DMS53 treated with DMSO at 0.1 percent for 48 hours (cell line): ENCODE measurements at regions not wholly inside any gene's neighbourhood (a gene's known extent, or its start where the extent isn't known, plus 50 kb on each side); places are given as distances from the start of the nearest gene placed in this dataset.
"Not testable (repeated sequence)": the region's sequence is repeated elsewhere in the genome, so short reads cannot be mapped to it uniquely, and the experiment has no call there.

ENCODE experiments used
- DNase-seq: peaks from one replicate; lab custom pipeline; 2025; ENCODE audit not compliant: unreplicated experiment; lab: John Stamatoyannopoulos, UW

DNA sequence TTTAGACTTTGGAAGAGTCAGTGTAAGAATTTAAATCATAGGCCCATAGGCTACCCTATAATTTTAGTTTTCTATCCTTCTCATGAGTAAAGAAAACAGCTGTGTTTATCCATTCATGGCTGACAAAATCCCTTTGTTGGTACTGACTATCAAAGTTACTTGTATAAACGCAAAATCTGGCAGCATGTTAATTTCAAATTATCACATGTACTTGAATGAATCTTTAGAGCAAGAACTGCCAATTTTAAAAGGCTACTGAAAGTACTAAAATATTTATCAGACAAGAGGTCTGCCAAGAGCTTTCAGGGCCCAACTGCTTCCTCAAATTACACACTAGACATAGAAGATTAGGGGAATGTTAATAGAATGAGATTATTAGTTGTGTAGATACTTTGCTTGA, 66.6 kb downstream of the MYL12B start:
- no peak for DNase-seq

DNA sequence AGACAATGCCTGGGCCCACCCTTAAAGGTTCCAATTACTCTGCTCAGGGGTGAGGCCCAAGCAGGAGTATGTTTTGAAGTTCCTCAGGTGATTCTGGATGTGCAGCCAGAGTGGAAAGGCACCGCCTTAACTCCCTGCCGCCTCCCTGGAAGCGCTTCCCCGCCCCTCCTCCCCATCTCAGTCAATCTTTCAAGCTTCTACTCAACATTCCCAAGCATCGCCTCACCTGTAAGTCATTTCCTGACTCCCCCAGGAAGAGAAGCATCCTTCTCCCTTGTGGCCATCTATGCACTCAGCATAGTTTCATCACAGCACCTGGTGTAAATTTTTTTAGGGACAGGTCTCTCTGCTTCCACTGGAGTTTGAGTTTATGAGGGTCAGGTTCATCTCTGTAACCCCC, 67.5 kb downstream of the MYL12B start:
- DNase-seq: no peak

DNA sequence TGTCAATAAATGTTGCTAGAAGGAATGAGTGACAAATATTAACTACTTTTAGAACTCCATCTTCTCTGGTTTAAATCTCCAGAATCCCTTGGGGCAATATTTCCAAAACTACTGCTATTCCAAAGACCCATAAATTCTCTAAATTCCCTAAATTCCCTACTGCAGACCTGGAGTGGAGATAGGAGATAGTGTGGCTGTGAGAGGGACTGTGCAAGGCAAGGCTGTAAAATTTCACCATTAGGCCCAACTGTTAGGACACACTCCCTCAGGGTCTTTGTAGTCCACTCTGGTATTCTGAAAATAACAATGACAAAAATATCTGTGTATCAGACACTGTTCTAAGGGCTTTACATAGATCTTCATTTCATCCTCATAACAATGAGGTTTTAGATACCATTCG, 67.9 kb downstream of the MYL12B start:
- DNase-seq: no peak

DNA sequence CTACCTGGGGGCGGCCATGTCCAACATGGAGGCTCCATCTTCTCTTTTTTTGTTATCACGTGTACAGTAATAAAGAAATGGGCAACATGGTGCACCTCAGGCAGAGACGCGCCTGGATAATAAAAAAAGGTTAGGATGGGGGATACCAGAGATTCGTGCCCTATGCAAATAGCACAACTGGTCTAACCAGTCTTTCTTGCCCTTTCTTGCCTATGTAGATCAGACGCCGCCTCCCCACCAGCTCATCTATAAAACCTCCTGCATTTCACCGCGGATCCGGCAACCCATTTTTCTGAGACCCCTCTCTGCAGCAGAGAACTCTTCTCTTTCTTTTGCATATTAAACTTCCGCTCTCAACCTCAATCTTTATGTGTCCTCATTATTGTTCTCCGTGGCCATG, 68.7 kb downstream of the MYL12B start:
- DNase-seq: peak; percentile 98

DNA sequence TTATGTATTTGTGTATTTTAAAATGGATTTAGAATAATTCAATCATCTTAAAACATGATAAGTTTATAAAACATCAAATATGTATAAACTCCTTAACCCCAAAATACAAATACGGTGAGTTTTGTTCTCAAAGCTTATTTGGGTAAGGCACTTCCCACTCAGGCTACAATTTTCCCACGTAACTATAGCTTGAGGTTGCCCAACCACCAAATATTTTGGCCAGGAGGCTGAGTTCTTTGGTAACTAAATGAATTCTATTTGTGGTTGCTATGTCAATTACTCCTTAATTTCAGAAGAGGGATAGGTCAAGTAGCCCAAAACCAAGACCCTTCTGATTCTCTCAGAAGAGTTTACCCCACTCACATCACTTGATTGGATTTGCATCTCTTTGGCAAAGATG, 70.4 kb downstream of the MYL12B start:
- DNase-seq: no peak

DNA sequence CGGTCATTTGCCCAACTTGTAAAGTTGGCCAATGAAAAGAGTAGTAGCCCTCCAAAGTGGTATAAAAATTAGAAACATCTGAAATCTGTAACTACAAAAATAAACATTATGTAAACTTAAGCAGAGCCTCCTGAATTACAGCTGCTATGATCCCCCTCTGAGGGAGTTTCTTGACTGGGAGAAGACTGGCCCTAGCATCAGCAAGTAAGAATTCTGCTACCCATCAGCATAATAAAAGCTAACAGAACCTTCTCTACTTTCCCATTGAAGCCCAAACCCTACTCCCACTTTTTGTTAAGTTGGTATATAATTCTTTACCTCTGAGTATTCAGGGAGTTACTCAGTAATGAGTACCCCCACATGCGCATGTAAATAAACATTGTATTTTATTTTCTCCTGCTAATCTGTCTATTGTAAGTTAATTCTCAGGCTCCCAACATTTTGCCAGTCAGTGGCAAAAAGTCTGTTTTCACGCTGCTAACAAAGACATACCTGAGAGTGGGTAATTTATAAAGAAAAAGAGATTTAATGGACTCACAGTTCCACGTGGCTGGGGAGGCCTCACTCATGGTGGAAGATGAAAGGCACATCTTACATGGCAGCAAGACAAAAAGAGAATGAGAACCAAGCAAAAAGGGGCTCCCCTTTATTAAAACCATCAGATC, 71.3 kb downstream of the MYL12B start:
- no peak for DNase-seq

DNA sequence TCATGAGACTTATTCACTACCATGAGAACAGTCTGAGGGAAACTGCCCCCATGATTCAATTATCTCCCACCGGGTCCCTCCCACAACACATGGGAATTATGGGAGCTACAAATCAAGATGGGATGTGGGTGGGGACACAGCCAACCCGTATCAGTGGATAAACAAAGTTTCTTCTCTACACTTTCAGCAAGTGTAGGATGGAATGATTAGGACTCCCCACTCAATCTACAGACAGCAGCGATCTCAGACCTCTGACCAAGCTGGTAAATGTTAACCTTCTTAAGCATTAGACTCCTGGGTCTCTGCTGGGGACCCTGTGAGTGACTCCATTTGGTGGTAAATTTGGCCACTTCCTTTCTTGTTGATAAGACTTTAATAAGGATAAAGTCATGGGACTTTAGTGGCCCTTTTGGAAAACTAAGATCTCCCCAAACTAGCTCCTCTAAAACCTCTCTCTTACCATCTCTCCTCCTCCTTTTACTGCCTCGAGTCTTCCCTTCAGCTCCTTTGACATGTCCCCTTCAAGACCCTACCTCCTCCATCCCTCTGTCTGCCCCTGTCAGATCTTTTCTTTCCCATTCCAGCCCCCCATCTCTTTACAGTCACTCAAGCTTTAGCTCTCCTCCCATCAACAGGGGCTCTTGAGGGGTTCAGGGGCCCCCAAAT, 71.9 kb downstream of the MYL12B start:
- no peak for DNase-seq

DNA sequence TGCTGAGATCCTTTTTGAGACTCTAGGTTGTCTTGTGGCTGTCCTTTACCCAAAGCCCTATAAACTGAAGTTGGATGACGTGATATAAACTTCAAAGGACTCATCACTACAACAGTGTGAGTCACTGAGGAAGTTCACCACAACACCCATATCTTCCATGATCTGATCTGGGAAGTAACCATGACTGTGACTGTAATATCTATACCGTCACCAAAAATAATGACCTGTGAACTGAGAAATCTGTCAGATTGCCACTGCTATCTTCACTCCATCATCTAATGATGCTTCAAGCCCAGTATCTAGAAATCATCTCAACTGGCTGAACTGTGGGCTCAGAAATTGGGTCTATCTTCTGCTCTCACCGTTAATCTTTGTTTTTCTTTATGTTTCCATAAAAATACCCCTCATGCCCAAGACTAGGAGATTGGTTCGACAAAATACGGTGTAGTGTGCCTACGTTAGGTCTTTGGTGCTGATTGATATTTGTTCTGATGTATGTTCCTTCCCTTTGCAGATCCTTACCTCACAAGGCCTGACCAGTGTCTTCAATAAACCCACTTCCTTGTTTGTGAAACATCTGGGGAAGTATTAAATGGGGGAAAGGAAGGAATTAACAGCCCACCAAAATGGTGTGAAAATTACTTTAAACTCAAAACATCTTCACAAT, 78.2 kb downstream of the MYL12B start:
- no peak for DNase-seq

DNA sequence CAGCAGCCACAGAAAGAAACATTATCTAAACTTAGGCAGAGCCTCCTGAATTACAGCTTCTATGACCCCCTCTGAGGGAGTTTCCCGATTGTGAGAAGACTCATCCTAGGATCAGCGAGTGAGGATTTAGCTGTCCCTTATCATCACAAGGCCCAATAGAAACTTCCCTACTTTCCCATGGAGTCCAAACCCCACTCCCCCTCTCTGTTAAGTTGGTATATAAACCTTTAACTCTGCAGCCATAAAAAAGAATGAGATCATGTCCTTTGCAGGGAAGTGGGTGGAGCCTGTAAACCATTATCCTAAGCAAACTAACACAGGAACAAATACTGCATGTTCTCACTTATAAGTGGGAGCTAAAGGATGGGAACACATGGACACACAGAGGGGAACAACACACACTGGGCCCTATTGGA, 78.8 kb downstream of the MYL12B start:
- peak; percentile 88 for DNase-seq

DNA sequence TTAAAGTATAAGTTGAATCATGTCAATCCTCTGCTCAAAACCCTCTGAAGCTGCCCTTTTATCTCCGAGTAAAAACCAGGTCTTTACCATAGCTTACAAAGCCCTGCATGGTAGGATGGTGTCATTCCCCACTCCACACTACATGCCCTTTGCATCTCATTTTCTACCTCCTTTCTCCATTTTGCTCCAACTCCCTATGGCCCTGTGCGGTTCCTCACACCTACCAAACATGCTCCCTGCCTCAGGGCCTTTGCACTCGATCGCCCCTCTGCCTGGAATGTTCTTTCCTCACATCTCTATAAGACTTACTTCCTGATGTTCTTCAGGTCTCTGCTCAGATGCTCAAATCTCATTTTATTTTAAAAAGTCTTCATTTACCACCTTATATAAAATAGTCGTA, 80.7 kb downstream of the MYL12B start:
- DNase-seq: no peak

DNA sequence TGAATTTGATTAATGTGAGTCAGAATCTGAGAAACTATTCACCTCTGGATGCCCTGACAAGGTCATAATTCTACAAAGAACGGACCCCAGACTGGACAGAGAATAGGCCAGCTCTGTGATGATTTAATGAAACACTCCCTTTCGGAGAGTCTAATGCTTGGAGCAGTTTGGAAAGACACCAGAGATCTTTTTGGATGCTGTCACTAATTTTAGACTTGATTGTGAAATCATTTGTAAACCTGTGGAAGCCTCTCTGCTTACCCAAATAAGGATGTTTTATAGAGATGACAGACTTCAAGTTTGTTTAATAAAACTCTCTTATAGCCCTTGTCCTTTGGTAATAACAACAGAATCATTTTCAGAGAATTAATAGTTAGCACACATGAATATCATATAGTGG, 83.5 kb downstream of the MYL12B start:
- no peak for DNase-seq

DNA sequence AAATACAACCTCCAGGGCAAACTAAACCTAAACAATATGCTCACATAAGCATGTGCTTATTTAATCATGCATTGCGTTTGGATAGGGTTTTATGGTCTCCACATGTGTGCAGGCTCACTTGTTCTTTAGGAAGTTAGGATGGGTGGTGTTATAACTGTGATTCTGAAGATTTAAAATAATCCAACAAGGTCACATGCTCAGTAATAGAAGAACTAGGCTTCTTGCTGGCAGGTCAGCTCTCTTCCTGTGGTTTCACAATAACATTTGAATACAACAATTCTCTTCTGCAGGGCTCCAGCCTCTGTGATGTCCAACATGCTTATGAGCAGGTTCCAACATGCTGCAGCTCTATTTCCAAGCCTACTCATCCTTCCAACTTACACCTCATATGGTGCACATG, 84.0 kb downstream of the MYL12B start:
- no peak for DNase-seq

DNA sequence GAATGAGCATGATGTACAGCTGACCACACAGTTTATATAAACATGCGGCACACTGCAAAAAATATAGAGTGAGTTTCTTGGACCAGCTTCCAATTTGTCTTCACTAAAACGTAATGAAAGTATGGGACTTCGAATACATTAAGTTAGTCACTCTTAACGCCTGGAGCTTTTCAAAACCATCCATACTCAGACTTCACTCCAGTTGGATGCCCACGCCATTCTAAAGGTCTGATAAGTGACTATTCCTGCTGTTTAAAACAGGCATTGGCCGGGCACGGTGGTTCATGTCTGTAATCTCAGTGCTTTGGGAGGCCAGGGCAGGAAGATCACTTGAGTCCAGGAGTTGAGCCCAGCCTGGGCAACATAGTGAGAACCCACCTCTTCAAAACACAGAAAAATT, 84.6 kb downstream of the MYL12B start:
- DNase-seq: no peak

DNA sequence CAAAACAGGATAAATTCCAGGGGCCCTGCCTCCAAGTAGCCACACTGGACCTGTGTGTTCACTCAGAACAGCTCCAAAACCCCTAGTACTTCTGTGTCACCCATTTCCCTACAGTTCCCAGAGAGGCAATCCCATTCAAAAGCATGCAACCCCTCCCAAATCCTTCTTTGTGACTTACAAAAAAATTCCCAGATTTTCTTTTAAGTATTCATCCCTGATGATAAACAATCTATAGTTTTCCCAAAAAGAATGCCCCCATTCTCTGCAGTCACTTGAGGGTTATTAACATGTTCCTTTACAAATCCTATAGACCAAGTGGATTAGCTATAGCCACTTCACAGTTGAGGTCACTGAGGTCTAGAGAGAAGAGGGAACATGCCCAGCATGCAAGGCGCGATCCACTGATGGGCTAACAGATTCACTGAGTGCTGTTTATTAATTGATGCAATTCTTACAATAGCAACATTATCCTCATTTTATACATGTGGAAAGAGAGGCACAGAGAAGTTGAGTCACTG, 85.4 kb downstream of the MYL12B start:
- no peak for DNase-seq

DNA sequence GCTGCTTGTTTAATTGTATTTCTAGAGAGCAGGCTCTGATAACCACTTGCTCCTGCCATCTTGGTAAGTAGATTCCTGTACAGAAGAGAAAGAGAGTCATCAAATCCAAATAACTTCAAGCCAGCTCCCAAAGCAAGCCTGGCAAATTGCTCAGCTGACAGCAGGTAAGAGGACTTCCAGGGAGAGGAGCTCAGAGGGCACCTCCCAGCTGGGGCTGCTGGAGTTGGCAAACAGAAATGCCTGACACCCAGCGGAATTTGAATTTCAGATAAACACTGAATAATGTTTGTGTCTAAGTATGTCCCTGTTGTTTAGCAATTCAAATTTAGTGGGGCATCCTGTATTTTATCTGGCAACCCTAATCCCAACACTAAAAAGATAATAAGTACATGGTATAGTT, 86.2 kb downstream of the MYL12B start:
- DNase-seq: no peak

DNA sequence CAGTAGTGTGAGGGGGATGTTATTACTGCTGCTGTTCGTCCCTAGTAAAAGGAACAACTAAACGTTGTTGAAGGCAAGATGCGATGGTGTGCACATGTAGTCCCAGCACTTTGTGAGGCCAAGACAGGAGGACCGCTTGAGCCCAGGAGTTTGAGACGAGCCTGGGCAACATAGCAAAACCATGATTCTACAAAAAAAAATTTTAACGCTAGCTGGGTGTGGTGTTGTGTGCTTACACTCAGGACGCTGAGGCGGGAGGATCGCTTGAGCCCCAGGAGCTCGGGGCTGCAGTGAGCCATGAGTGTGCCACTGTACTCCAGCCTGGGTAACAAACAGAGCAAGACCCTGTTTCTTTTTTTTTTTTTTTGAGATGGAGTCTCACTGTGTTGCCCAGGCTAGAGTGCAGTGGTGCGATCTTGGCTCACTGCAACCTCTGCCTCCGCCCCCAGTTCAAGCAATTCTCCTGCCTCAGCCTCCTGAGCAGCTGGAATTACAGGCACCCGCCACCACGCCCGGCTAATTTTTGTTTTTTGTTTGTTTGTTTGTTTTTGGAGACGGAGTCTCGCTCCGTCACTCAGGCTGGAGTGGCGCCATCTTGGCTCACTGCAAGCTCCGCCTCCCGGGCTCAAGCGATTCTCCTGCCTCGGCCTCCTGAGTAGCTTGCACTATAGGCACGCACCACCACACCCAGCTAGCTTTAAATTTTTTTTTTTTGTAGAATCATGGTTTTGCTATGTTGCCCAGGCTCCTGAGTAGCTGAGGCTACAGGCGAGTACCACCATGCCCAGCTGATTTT, 87.3 kb downstream of the MYL12B start:
- not testable (repeated sequence) for DNase-seq

DNA sequence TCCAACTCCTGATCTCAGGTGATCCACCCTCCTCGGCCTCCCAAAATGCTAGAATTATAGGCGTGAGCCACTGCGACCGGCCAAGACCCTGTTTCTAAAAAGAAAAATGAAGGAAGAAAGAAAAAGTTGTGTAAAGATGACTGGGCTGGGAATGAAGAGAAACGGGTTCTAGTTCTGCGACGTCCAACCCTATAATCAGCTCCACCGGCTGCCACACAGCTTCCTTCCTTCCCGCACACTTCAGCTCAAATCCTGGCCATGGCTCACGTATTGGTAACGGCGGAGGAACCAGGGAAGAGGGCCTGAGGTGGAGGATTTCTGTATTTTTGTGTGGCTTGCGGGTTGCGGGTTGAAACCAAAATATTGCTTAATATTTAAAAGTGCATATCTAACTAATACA, 88.1 kb downstream of the MYL12B start:
- no peak for DNase-seq

DNA sequence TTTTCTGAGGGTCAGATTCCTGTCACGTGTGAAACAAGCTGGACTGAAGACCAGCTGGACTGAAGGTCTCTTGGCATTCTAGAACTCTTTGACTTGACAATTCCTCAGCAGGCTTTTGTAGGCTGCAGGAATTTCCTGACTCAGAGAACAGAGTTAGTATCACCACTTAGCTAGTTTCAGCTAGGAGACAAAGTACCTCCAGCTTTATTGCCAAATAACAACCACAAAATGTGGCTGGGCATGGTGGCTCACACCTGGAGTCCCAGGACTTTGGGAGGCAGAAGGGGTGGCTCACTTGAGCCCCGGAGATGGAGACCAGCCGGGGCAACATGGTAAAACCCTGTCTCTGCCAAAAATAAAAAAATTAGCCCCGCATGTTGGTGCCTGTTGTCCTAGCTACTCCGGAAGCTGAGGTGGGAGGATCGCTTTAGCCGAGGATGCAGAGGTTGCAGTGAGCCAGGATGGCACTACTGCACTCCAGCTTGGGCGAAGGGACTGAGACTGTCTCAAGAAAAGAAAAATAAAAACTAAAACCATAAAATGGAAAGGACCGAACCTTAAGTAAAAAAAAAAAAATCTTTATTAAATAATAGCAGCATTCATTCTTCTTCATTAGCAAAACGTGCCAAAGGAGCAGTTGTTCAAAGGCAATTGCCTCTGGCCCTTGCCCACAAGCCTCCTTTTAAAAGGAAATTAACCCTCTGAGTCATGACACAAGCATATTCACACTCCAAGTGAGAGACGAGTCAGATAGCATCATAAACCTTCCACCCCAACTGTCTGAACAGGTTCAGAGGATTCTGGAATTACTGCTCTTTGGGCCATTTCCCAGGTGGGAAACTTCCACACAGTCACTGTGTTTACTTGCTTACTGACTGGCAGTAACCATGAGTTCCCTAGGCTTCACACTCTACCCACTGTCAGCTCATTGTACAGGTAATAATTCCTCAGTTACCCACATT, 88.9 kb downstream of the MYL12B start:
- no peak for DNase-seq

DNA sequence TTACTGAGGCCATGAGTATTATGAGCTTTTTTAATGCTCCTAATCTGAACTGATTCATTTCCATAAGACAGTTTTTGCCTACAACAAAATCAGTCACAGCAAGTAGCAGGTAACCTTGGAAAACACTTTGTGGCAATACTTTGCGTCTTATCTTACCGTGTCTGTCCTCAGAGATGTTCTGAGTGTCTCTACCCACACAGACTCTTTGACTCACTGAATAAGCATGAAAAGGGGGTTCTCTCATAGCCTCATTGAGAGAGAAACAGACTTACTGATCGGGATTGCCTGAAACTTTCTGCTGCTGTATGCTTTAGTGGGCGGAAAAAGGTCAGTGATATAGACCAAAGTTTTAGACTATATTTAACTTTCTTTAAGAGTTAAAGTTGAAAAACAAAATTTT, 92.6 kb downstream of the MYL12B start:
- no peak for DNase-seq

DNA sequence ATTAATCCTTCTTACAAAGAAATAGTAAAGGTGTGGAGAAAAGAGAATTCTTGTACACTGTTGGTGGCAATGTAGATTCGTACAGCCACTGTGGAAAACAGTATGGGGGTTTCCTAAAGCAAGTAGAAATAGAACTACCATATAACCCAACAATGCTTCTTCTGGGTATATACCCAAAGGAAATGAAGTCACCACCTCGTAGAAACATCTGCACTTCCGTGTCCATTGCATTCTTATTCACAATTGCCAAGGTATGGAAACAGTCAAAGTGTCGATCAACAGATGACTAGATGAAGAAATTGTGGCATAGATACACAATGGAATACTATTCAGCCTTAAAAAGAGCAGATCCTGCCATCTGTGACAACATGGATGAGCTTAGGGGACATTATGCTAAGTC, 93.4 kb upstream of the TGIF1 start:
- DNase-seq: no peak
